ENCODE measurements at regions not wholly inside any gene's neighbourhood (a gene's known extent, or its start where the extent isn't known, plus 50 kb on each side); places are given as distances from the start of the nearest gene placed in this dataset.

DNA sequence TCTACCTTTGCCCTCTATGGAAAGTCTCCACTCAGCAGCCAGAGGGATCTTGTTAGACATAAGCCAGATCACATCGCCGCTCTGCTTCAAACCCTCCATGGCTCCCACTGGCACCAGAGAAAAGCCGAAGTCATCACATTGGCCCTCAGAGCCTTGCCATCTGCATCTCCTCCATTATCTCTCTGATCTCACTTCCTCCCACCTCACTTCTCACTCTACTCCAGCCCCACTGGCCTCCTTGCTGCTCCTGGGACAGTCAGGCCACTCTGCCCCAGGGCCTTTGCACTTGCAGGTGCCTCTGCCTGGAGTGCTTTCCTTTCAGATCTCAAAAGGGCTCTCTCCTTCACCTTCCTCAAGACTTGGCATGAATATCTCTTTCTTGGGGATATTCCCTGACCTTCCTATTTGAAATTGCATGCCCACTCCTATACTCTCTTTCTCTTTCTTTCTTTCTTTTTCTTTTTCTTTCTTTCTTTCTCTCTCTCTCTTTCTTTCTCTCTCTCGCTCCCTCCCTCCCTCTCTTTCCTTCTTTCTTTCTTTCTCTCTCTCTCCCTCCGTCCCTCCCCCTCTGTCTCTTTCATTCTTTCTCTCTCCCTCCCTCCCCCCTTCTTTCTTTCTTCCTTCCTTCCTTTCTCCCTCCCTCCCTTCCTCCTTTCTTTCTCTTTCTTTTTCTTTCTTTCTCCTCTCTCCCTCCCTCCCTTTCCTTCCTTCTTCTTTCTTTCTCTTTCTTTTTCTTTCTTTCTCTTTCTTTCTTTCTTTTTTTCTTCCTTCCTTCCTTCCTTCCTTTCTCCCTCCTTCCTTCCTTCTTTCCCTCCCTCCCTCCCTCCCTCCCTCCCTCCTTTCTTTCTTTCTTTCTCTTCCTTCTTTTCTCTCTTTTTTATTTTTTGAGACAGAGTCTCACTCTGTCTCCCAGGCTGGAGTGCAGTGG is 96.0 kb upstream of the CASZ1 start:
- no peak for TF ChIP-seq POLR2AphosphoS5 (IDR thresholded peaks at IDR 0.05; ENCODE audit: insufficient read depth in 1 of 2, low read depth in 1 of 2)
- TF ChIP-seq POLR2A (IDR thresholded peaks at IDR 0.05): no peak
- TF ChIP-seq, protein P1, sequence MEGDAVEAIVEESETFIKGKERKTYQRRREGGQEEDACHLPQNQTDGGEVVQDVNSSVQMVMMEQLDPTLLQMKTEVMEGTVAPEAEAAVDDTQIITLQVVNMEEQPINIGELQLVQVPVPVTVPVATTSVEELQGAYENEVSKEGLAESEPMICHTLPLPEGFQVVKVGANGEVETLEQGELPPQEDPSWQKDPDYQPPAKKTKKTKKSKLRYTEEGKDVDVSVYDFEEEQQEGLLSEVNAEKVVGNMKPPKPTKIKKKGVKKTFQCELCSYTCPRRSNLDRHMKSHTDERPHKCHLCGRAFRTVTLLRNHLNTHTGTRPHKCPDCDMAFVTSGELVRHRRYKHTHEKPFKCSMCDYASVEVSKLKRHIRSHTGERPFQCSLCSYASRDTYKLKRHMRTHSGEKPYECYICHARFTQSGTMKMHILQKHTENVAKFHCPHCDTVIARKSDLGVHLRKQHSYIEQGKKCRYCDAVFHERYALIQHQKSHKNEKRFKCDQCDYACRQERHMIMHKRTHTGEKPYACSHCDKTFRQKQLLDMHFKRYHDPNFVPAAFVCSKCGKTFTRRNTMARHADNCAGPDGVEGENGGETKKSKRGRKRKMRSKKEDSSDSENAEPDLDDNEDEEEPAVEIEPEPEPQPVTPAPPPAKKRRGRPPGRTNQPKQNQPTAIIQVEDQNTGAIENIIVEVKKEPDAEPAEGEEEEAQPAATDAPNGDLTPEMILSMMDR (IDR thresholded peaks at IDR 0.05): no peak
- Histone ChIP-seq H3K27ac (no peak overlapping the region), H3K9me3 (no peaks in the 10 kb centered on the region), H3K4me3 (no peak overlapping the region), H3K36me3 (no peaks in the 10 kb centered on the region), H3K27me3 (no peaks in the 10 kb centered on the region), H3K4me1 (peaks cover 11% of the 10 kb centered on the region)
- DNase-seq (ENCODE audit: extremely low spot score in 2 of 2): no peak
- intact Hi-C loops (cut with DNase I): no loop called here

DNA sequence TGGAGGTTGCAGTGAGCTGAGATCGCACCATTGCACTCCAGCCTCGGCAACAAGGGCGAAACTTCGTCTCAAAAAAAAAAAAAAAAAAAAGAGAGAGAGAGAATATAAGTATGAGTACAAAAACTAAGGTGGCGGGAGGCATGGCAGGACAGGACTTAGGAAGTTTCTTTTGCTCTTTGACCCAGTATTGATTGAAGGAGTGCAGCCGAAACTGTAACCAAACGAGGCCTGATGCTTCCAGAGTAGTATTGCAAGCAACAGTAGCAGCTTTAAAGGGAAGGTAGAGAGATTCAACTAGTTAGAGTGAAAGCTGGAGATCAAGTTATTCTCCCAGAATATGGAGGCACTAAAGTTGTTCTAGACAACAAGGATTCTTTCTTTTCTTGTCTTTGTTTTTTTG is 99.2 kb upstream of the CASZ1 start:
- Histone ChIP-seq H3K4me3 (no peak overlapping the region), H3K4me1 (peaks cover 11% of the 10 kb centered on the region), H3K27me3 (no peaks in the 10 kb centered on the region), H3K27ac (no peak overlapping the region), H3K9me3 (no peaks in the 10 kb centered on the region), H3K36me3 (no peaks in the 10 kb centered on the region)
- TF ChIP-seq, protein P1 (IDR thresholded peaks at IDR 0.05): no peak
- no peak for TF ChIP-seq POLR2AphosphoS5 (IDR thresholded peaks at IDR 0.05; ENCODE audit: insufficient read depth in 1 of 2, low read depth in 1 of 2)
- TF ChIP-seq POLR2A (IDR thresholded peaks at IDR 0.05): no peak
- DNase-seq (ENCODE audit: extremely low spot score in 2 of 2): no peak
- intact Hi-C loops (cut with DNase I): no loop called here

DNA sequence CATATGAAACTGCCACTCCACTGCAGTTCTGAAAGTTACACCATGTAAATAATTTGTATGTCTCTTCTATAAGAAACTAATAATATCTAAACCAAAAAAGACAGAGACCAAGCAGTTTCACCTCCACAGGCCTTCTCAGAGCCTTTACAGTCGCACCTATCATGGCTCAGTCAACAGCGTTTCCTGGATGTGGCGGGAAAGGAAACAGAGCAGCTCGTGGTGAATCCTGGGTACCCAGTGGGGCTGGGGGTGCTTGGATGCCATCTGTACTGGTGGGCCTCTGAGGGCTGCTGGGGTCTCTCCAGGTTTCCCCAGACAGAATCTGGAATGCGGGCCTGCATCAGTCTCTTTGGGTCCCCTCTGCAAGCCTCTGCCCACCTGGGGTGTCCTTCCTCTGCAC is 100.2 kb upstream of the CASZ1 start:
- Histone ChIP-seq H3K9me3 (no peaks in the 10 kb centered on the region), H3K36me3 (no peaks in the 10 kb centered on the region), H3K4me3 (no peak overlapping the region), H3K4me1 (peaks cover 6% of the 10 kb centered on the region), H3K27me3 (no peaks in the 10 kb centered on the region), H3K27ac (no peak overlapping the region)
- TF ChIP-seq POLR2A (IDR thresholded peaks at IDR 0.05) (no peak), POLR2AphosphoS5 (IDR thresholded peaks at IDR 0.05; ENCODE audit: insufficient read depth in 1 of 2, low read depth in 1 of 2) (no peak)
- TF ChIP-seq, protein P1 (IDR thresholded peaks at IDR 0.05): no peak
- DNase-seq (ENCODE audit: extremely low spot score in 2 of 2): no peak
- intact Hi-C loops (cut with DNase I): no loop called here

DNA sequence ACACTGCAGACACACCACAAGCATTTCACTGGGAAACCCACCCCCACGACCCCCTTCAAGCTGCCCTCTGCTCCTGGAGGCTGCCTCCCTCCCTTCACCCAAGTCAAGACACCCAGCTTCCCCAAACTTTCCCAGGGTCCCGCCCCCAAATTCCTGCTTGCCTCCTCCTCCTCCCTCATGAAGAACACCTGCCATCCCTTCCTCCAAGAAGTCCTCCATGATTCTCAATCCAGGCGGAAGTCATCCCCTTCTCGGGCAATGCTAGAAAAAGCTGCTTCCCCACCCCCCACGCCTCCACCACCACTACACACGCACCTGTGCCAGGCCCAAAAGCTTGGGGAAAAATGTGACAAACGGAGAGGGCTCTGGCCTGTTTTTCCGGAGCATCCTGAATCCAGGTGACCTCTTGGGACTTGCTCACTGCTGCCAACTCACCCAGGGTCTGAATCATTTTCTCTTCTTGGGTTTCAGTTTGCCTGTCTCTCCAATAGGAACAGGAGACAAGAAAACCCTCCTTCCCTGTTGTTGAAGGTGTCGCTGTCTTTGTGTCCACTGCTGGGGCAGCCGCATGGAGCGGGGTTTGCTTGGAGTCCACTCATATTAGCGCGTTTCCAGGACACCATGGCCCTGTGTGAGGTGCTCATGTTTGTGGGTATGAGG is 101.0 kb upstream of the CASZ1 start:
- Histone ChIP-seq H3K27ac (no peak overlapping the region), H3K36me3 (no peaks in the 10 kb centered on the region), H3K9me3 (no peaks in the 10 kb centered on the region), H3K4me3 (no peak overlapping the region), H3K27me3 (no peaks in the 10 kb centered on the region), H3K4me1 (peaks cover 6% of the 10 kb centered on the region)
- TF ChIP-seq, protein P1 (IDR thresholded peaks at IDR 0.05): no peak
- no peak for TF ChIP-seq POLR2AphosphoS5 (IDR thresholded peaks at IDR 0.05; ENCODE audit: insufficient read depth in 1 of 2, low read depth in 1 of 2)
- no peak for TF ChIP-seq POLR2A (IDR thresholded peaks at IDR 0.05)
- no peak for DNase-seq (ENCODE audit: extremely low spot score in 2 of 2)
- intact Hi-C loops (cut with DNase I): no loop called here

All from vagina (tissue), 2 donors.